GM12878 (cell line): ENCODE measurements at regions not wholly inside any gene's neighbourhood (a gene's known extent, or its start where the extent isn't known, plus 50 kb on each side); places are given as distances from the start of the nearest gene placed in this dataset.

Source experiments
- ATAC-seq: fragments of 200-7000 bp; cut with Tn5 transposase; 3 replicates; pipeline ENCODE4 v1.9.1; 2020; ENCODE audit warnings: mild to moderate bottlenecking, moderate library complexity
- BruUV-seq: library from RNA; stranded (reverse); fragments of 400-500 nt; replicated peaks from 2 replicates; lab custom pipeline; 2021; lab: Mats Ljungman, UMichigan
- CTCF ChIA-PET: fragments of 300-600 bp; sonication (Branson Sonifier 250); formaldehyde crosslinking; extraction: SDS; loops from one replicate; lab custom pipeline; 2021; ENCODE audit warnings: inconsistent platforms; lab: Yijun Ruan, JAX
- POLR2A ChIA-PET: fragments of 350-600 bp; formaldehyde crosslinking; extraction: SDS; loops from one replicate; lab custom pipeline; 2021; ENCODE audit warnings: inconsistent platforms; lab: Charles Lee
- RAD21 ChIA-PET: fragments of 300-600 bp; sonication (Branson Sonifier 250); formaldehyde crosslinking; loops from one replicate; lab custom pipeline; 2023; ENCODE audit warnings: antibody characterized with exemption; ENCODE audit not compliant: unreplicated experiment; lab: Charles Lee
- SMC1A ChIA-PET: fragments of 300-600 bp; sonication (Branson Sonifier 250); formaldehyde crosslinking; loops from one replicate; lab custom pipeline; 2023; ENCODE audit not compliant: unreplicated experiment, uncharacterized antibody; lab: Charles Lee
- DNase-seq: peaks from one replicate; pipeline ENCODE4 v3.0.0-alpha.2; 2011; ENCODE audit warnings: low read depth, low spot score
- FAIRE-seq: peaks from 3 replicates; lab custom pipeline; 2011; peaks lifted over from hg19 to GRCh38; lab: Jason Lieb, UNC
- H2AFZ ChIP-seq: 2 replicates; pipeline ENCODE4 v1.6.0; 2011; ENCODE audit warnings: low read depth, low read length, control low read depth; ENCODE audit not compliant: control insufficient read depth
- H3K27ac ChIP-seq: 2 replicates; pipeline ENCODE4 v1.5.1; 2011; ENCODE audit warnings: control low read depth; ENCODE audit not compliant: control insufficient read depth, insufficient read depth
- H3K27me3 ChIP-seq, 2 experiments: replicated peaks in 1 of 2; 2 replicates each; pipeline versions ENCODE4 v1.6.0 to v1.6.1; 2011; ENCODE audit warnings: low read length in 1 of 2; ENCODE audit not compliant: control insufficient read depth in 2 of 2, insufficient read depth in 2 of 2
- H3K36me3 ChIP-seq, 2 experiments: 2 replicates each; pipeline ENCODE4 v1.5.1; 2011; ENCODE audit warnings: low read length in 1 of 2; ENCODE audit not compliant: control insufficient read depth in 2 of 2, insufficient read depth in 2 of 2
- H3K4me1 ChIP-seq: 2 replicates; pipeline ENCODE4 v1.6.1; 2011; ENCODE audit warnings: mild to moderate bottlenecking, low read length, moderate library complexity, mixed read lengths; ENCODE audit not compliant: control insufficient read depth, insufficient read depth
- H3K4me2 ChIP-seq: 2 replicates; pipeline ENCODE4 v1.6.0; 2011; ENCODE audit warnings: control low read depth; ENCODE audit not compliant: control insufficient read depth, insufficient read depth
- H3K4me3 ChIP-seq: fragments of 200-600 bp; sonication (generic); 2 replicates; pipeline ENCODE4 v1.5.1; 2016
- H3K79me2 ChIP-seq: 2 replicates; pipeline ENCODE4 v1.6.0; 2011; ENCODE audit warnings: low read length; ENCODE audit not compliant: control insufficient read depth, insufficient read depth
- H3K9ac ChIP-seq: 2 replicates; pipeline ENCODE4 v1.8.0; 2011; ENCODE audit warnings: low read length, control low read depth, mixed read lengths; ENCODE audit not compliant: control insufficient read depth, insufficient read depth
- H3K9me3 ChIP-seq: replicated peaks from 3 replicates; pipeline ENCODE4 v1.5.1; 2011; ENCODE audit warnings: mild to moderate bottlenecking, low read length; ENCODE audit not compliant: control insufficient read depth, insufficient read depth
- H4K20me1 ChIP-seq: 2 replicates; pipeline ENCODE4 v1.6.0; 2011; ENCODE audit not compliant: control insufficient read depth, insufficient read depth
- BACH1 ChIP-seq: fragments of 450-650 bp; IDR thresholded peaks from 2 replicates; pipeline ENCODE4 v1.6.1; 2017; ENCODE audit warnings: mild to moderate bottlenecking, borderline replicate concordance
- CEBPB ChIP-seq, 2 experiments: fragments of 150-350 bp in 1 of 2; IDR thresholded peaks; 2 replicates each; pipeline ENCODE4 v1.6.1; 2012 to 2014; ENCODE audit warnings: low read depth in 2 of 2, low read length in 2 of 2, borderline replicate concordance in 1 of 2, inconsistent platforms in 1 of 2
- CHD4 ChIP-seq: fragments of 200-600 bp; sonication (generic); IDR thresholded peaks from 2 replicates; pipeline ENCODE4 v1.6.1; 2016; ENCODE audit warnings: mild to moderate bottlenecking
- CREM ChIP-seq: IDR thresholded peaks from 2 replicates; pipeline ENCODE4 v1.6.1; 2014; ENCODE audit warnings: antibody characterized with exemption, low read depth
- GABPA ChIP-seq: IDR thresholded peaks from 2 replicates; pipeline ENCODE4 v1.6.1; 2014; ENCODE audit warnings: antibody characterized with exemption, low read depth, mild to moderate bottlenecking, inconsistent platforms
- HSF1 ChIP-seq: fragments of 150-350 bp; IDR thresholded peaks from 2 replicates; pipeline ENCODE4 v1.6.1; 2014; ENCODE audit warnings: mild to moderate bottlenecking, low read depth, low read length
- NRF1 ChIP-seq: conservative IDR thresholded peaks from 2 replicates; pipeline ENCODE4 v1.6.1; 2011; ENCODE audit warnings: mild to moderate bottlenecking, low read depth, low read length, improper control_type of control experiment
- PRDM15 ChIP-seq: fragments of 450-650 bp; formaldehyde crosslinking; IDR thresholded peaks from 2 replicates; pipeline ENCODE4 v1.4.0; 2020; ENCODE audit warnings: mild to moderate bottlenecking, moderate library complexity
- TCF3 ChIP-seq: IDR thresholded peaks from 2 replicates; pipeline ENCODE4 v1.6.1; 2012; ENCODE audit warnings: low read depth, mild to moderate bottlenecking, low read length, borderline replicate concordance; ENCODE audit not compliant: insufficient read depth
- YBX1 ChIP-seq: fragments of 450-650 bp; IDR thresholded peaks from 2 replicates; pipeline ENCODE4 v1.6.1; 2016; ENCODE audit warnings: antibody characterized with exemption
- ZBTB33 ChIP-seq: fragments of 450-650 bp; IDR thresholded peaks from 2 replicates; pipeline ENCODE4 v1.6.1; 2017; ENCODE audit warnings: mild to moderate bottlenecking
- WGBS: methylation state at CpG from one replicate; pipeline ENCODE4 v1.1.6; 2016; ENCODE audit warnings: low lambda C conversion rate; ENCODE audit not compliant: insufficient replicate concordance, insufficient coverage; ENCODE audit errors: missing lambda C conversion rate; 5-methylcytosine and 5-hydroxymethylcytosine counted together
- in situ Hi-C: fragments of 300-500 bp; cut with MboI; formaldehyde crosslinking; loops from 9 replicates; pipeline ENCODE4 v1.14.3; 2018; ENCODE audit warnings: mixed read lengths
- intact Hi-C: fragments of 100-400 bp; cut with micrococcal nuclease; formaldehyde crosslinking; loops from one replicate; pipeline ENCODE4 v1.14.2; 2022; ENCODE audit not compliant: unreplicated experiment

- 58% methylated on average over 6 of the region's 6 CpGs for WGBS
- intact Hi-C loops (no loop called here), in situ Hi-C loops (no loop called here)
- ChIA-PET RAD21 (no interaction called here), SMC1A (interaction anchor here (1.4 kb wide), 1 partner anchor 9 kb away, joined by 4 read pairs; no protein-coding TSS in a partner anchor), CTCF (no interaction called here), POLR2A (no interaction called here)
- Histone ChIP-seq H3K9me3 (no peaks in the 10 kb centered on the region), H2AFZ (no peak overlapping the region), H3K27ac (no peak overlapping the region), H3K4me2 (no peak overlapping the region), H4K20me1 (no peaks in the 10 kb centered on the region), H3K4me1 (no peaks in the 10 kb centered on the region; the same call in 1 of the 2 replicates), H3K36me3 (no peaks in the 10 kb centered on the region), H3K9ac (no peak overlapping the region), H3K4me3 (no peak overlapping the region), H3K79me2 (no peaks in the 10 kb centered on the region), H3K27me3 (peaks cover 2 to 4% of the 10 kb centered on the region in 2 experiments; a peak in 1 of 4 replicates)
- BruUV-seq: no TSS peak
- no peak for ATAC-seq
- no peak for FAIRE-seq
- no peak for DNase-seq
- TF ChIP-seq CEBPB (IDR thresholded peaks at IDR 0.05; ENCODE audit: borderline replicate concordance in 1 of 2, low read depth in 2 of 2, low read length in 2 of 2) (no peak), ZBTB33 (no peak), TCF3 (no peak), CHD4 (no peak), CREM (no peak), NRF1 (no peak), YBX1 (no peak), BACH1 (no peak), HSF1 (no peak), PRDM15 (CRISPR knock-in tag) (no peak), GABPA (no peak)
These were observed 110.3 kb upstream of the SLIT3 start for GRCh38 chr5:169410996-169411783.
